Body of pancreas (tissue), 4 donors: ENCODE measurements at regions not wholly inside any gene's neighbourhood (a gene's known extent, or its start where the extent isn't known, plus 50 kb on each side); places are given as distances from the start of the nearest gene placed in this dataset.

Experiments used
- POLR2A ChIP-seq, 3 donors: fragments of 450-650 bp; IDR thresholded peaks; one replicate each; pipeline ENCODE4 v1.6.1; 2016; ENCODE audit warnings: antibody characterized with exemption in 3 of 3, mild to moderate bottlenecking in 2 of 3
- TF ChIP-seq, protein P1 (sequence below), 7 experiments: fragments of 450-650 bp in 4 of 7; fragments of 200-600 bp in 3 of 7; sonication (generic) in 3 of 7; IDR thresholded peaks; one replicate each; pipeline ENCODE4 v1.5.1; 2016 to 2019; ENCODE audit warnings: antibody characterized with exemption in 7 of 7

DNA sequence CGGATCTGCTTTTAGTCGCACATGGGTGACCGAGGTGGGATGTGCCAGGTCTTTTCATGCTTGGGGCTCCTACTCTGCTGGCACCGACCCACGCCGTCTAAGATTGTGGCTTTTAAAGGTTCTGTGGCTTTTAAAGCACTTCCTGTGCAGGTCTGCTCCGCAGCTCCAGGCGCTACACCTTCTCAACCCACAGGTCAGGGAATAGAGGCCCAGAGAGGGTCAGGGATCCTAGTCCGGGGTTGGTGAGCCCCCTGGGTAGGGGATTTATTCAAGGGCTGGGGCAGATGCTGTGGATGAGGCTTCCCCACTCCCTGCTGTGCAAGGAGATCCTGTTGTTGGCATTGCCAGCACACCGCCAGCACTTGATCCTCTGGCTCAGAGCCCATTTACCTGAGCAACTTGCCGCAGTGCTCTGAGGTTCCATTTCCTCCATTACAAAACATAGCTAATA lies 212.8 kb upstream of the RAB4A start:
- no peak for TF ChIP-seq POLR2A (IDR thresholded peaks at IDR 0.05)
- TF ChIP-seq, protein P1, sequence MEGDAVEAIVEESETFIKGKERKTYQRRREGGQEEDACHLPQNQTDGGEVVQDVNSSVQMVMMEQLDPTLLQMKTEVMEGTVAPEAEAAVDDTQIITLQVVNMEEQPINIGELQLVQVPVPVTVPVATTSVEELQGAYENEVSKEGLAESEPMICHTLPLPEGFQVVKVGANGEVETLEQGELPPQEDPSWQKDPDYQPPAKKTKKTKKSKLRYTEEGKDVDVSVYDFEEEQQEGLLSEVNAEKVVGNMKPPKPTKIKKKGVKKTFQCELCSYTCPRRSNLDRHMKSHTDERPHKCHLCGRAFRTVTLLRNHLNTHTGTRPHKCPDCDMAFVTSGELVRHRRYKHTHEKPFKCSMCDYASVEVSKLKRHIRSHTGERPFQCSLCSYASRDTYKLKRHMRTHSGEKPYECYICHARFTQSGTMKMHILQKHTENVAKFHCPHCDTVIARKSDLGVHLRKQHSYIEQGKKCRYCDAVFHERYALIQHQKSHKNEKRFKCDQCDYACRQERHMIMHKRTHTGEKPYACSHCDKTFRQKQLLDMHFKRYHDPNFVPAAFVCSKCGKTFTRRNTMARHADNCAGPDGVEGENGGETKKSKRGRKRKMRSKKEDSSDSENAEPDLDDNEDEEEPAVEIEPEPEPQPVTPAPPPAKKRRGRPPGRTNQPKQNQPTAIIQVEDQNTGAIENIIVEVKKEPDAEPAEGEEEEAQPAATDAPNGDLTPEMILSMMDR (IDR thresholded peaks at IDR 0.05) = no peak
